GM21360 (cell line): ENCODE measurements at regions not wholly inside any gene's neighbourhood (a gene's known extent, or its start where the extent isn't known, plus 50 kb on each side); places are given as distances from the start of the nearest gene placed in this dataset.
"Not testable (repeated sequence)": the region's sequence is repeated elsewhere in the genome, so short reads cannot be mapped to it uniquely, and the experiment has no call there.

ENCODE experiments used
- ATAC-seq: cut with Tn5 transposase; IDR thresholded peaks from one replicate; pipeline ENCODE4 v1.9.1; 2021; ENCODE audit warnings: mild to moderate bottlenecking, moderate library complexity; ENCODE audit not compliant: unreplicated experiment

GRCh38 chrX:115966920-115967319, 203.6 kb upstream of the AGTR2 start:
- no peak for ATAC-seq

DNA sequence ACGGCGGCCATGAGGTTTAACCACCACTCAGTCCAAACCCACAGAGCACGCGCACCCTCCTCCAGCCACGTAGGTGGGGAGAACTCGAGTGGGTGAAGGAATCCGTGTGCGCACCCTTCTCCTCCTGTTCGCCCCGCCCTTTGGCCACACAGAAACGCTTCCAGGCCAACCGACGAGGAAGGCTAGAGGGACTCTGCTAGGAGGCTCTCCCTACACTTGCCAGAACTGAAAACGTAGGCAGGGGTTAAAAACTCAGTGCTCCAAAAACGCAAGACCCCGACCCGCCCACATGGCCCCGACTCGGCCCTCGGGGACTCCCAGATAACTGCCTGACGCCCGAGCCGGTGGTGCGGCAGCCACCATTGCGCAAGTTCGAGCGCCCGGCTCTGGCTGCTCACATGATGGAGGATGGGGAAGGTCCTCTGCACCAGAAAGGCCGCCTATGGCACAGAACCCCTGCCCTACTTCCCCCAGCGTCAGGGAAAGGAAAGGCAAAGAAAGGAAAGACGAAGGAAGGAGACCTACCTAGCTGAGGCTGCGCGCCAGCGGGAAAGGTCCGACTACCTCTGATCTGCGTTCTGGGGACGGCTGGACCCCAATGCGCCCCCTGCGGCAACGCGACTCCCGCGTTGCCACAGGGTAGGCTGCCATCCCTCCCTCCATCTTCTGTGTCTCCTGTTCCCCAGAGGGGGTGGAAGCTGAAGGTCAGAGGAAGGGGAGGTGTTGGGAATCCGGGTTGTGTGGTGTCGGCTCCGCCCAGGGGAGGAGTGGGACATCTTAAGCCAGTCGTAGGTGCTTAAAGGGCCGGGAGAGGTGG, 201.9 kb upstream of the AGTR2 start:
- peak; percentile 72 for ATAC-seq

GRCh38 chrX:115970718-115971117, 199.8 kb upstream of the AGTR2 start:
- ATAC-seq: no peak

GRCh38 chrX:115972717-115973116, 197.8 kb upstream of the AGTR2 start:
- no peak for ATAC-seq

- ATAC-seq: no peak
Measured at GRCh38 chrX:115978068-115978467, 192.5 kb upstream of the AGTR2 start.

GRCh38 chrX:115983148-115983547, 187.4 kb upstream of the AGTR2 start:
- not testable (repeated sequence) for ATAC-seq

- ATAC-seq: not testable (repeated sequence)
Measured at GRCh38 chrX:115987464-115987863, 183.1 kb upstream of the AGTR2 start.

DNA sequence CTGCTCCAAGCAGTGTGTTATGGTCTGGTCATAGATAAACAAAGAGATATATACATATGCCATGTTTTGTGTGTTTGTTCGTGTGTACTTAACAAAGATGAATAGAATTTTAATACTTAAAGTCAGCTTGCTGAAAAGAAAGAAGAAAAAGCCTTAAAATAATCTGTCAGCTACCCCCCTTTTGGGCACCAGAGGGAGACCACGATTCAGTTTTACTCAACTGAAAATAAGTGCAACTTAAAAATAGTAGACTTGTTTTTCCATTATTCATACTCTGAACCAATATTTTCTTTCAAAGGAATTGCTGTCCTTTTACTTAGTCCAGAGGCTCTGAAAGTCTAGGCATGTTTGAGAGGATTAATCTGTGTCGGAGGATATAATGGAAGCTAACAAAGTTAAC, 181.7 kb upstream of the AGTR2 start:
- no peak for ATAC-seq

GRCh38 chrX:115989686-115990085, 180.9 kb upstream of the AGTR2 start:
- ATAC-seq: no peak

DNA sequence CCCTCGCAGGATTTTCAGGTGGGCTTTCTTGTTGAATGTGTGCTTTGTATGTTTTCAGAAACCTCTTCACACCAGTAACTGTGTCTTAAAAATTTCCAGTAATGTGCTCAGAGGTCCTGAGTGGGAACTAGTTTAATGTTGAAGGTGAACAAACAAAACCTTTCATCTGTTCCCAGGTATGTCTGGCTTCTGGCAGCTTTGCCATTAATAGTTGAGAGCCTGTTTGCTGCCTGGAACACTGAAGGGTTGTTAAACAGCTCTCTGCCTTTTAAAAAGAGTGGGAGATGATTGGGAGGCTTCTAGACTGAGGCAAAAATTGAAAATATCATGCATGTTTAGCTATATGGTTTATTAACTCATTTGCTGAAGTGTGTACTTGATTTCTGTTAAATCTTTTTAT, 161.2 kb upstream of the AGTR2 start:
- ATAC-seq: no peak

- peak; percentile 79 for ATAC-seq
Measured at GRCh38 chrX:116009861-116010710, 160.5 kb upstream of the AGTR2 start.

DNA sequence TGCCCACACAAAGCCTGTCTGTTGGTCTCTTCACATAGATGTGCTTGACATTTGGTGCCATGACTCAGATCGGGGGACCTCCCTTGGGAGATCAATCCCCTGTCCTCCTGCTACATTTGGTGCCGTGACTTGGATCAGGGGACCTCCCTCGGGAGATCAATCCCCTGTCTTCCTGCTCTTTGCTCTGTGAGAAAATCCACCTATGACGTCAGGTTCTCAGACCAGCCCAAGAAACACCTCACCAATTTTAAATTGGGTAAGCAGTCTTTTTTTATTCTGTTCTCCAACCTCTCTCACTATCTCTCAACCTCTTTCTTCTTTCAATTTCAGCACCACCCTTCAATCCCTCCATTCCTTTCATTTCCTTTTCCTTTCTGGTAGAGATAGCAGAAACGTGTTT, 159.6 kb upstream of the AGTR2 start:
- no peak for ATAC-seq

GRCh38 chrX:116031331-116031730, 139.2 kb upstream of the AGTR2 start:
- ATAC-seq: no peak
